ENCODE measurements at regions not wholly inside any gene's neighbourhood (a gene's known extent, or its start where the extent isn't known, plus 50 kb on each side); places are given as distances from the start of the nearest gene placed in this dataset.
"Not testable (repeated sequence)": the region's sequence is repeated elsewhere in the genome, so short reads cannot be mapped to it uniquely, and the experiment has no call there.

DNA sequence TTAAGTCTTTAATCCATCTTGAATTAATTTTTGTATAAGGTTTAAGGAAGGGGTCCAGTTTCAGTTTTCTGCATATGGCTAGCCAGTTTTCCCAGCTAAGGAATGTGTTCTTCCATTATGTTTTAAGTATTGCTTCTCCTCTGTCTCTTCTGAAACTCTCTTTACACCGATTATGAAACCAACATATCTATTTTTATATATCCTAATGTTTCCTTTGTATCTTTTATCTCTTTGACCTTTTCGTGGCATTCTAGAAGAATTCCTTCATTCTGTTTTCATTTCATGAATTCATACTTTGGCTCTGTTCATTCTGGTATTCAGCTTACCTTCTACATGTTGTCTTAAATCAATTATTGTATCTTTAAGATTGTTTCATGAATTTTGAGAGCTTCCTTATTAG, 697.0 kb upstream of the ACVR2A start:
- H3K36me3 ChIP-seq (ENCODE audit: control insufficient read depth in 3 of 3, insufficient read depth in 3 of 3, low read length in 3 of 3) = no peaks in the 10 kb centered on the region
- H3K9ac ChIP-seq (ENCODE audit: low read depth in 1 of 3, low read length in 3 of 3) = no peak overlapping the region
- H3K9me3 ChIP-seq (ENCODE audit: control insufficient read depth in 3 of 3, low read length in 3 of 3) = no peaks in the 10 kb centered on the region
- no peaks in the 10 kb centered on the region for H3K27me3 ChIP-seq (ENCODE audit: control insufficient read depth in 3 of 3, insufficient read depth in 3 of 3, low read length in 3 of 3)
- no peak overlapping the region for H3K27ac ChIP-seq (ENCODE audit: low read depth, low read length)
- no peaks in the 10 kb centered on the region for H3K4me1 ChIP-seq (ENCODE audit: control insufficient read depth in 3 of 3, insufficient read depth in 3 of 3, low read length in 3 of 3)
- no peak overlapping the region for H3K4me3 ChIP-seq (ENCODE audit: low read length in 3 of 3)

DNA sequence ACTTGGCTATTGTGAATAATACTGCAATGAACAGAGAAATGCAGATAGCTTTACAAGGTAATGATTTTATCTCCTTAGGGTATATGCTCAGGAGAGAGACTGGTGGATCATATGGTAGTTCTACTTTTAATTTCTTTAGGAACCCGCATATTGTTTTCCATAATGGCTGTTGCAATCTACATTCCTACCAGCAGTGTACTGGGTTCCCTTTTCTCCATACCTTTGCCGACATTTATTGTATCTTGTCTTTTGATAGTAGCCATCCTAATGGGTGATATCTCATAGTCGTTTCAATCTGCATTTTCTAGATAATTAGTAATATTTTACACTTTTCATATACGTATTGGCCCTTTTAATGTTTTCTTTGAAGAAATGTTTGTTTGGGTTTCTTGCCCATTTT, 702.9 kb upstream of the ACVR2A start:
- no peaks in the 10 kb centered on the region for H3K4me1 ChIP-seq (ENCODE audit: control insufficient read depth in 3 of 3, insufficient read depth in 3 of 3, low read length in 3 of 3)
- H3K27ac ChIP-seq (ENCODE audit: low read depth, low read length) = no peak overlapping the region
- no peaks in the 10 kb centered on the region for H3K36me3 ChIP-seq (ENCODE audit: control insufficient read depth in 3 of 3, insufficient read depth in 3 of 3, low read length in 3 of 3)
- no peak overlapping the region for H3K9ac ChIP-seq (ENCODE audit: low read depth in 1 of 3, low read length in 3 of 3)
- no peaks in the 10 kb centered on the region for H3K27me3 ChIP-seq (ENCODE audit: control insufficient read depth in 3 of 3, insufficient read depth in 3 of 3, low read length in 3 of 3)
- no peaks in the 10 kb centered on the region for H3K9me3 ChIP-seq (ENCODE audit: control insufficient read depth in 3 of 3, low read length in 3 of 3)
- no peak overlapping the region for H3K4me3 ChIP-seq (ENCODE audit: low read length in 3 of 3)

DNA sequence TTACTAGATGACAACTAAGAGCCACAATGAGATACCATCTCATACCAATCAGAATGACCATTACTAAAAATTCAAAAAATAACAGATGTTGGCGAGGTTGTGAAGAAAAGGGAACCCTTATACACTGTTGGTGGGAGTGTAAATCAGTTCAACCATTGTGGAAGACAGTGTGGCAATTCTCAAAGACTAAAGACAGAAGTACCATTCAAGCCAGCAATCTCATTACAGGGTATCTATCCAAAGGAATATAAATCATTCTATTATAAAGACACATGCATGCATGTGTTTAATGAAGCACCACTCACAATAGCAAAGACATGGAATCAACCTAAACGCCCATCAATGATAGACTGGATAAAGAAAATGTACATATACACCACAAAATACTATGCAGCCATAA, 705.1 kb upstream of the ACVR2A start:
- H3K36me3 ChIP-seq (ENCODE audit: control insufficient read depth in 3 of 3, insufficient read depth in 3 of 3, low read length in 3 of 3); H3K4me3 ChIP-seq (ENCODE audit: low read length in 3 of 3); H3K9me3 ChIP-seq (ENCODE audit: control insufficient read depth in 3 of 3, low read length in 3 of 3): not testable (repeated sequence)

DNA sequence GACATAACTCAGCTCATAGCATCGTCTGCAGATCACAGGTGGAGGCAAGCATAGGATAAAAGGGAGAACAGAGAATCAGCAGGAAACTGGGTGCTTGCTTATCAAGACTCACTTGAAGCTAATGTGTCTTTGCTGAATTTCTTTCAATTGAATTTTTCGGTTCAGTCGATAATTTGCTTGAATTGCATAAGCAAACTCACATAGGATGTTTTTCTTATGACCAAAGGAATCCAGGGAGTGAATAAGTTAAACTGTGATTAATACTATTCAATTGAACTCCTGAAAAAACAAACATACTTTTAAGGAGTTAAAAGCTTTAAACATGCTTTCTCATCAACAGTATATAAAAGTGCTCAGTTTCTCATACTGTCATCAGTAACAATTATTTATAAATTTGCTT, 707.1 kb upstream of the ACVR2A start:
- H3K4me1 ChIP-seq (ENCODE audit: control insufficient read depth in 3 of 3, insufficient read depth in 3 of 3, low read length in 3 of 3) = no peaks in the 10 kb centered on the region
- H3K27ac ChIP-seq (ENCODE audit: low read depth, low read length) = no peak overlapping the region
- no peak overlapping the region for H3K9ac ChIP-seq (ENCODE audit: low read depth in 1 of 3, low read length in 3 of 3)
- no peaks in the 10 kb centered on the region for H3K9me3 ChIP-seq (ENCODE audit: control insufficient read depth in 3 of 3, low read length in 3 of 3)
- no peak overlapping the region for H3K4me3 ChIP-seq (ENCODE audit: low read length in 3 of 3)
- H3K36me3 ChIP-seq (ENCODE audit: control insufficient read depth in 3 of 3, insufficient read depth in 3 of 3, low read length in 3 of 3) = no peaks in the 10 kb centered on the region
- H3K27me3 ChIP-seq (ENCODE audit: control insufficient read depth in 3 of 3, insufficient read depth in 3 of 3, low read length in 3 of 3) = no peaks in the 10 kb centered on the region

More for the DNA sequence above, 705.1 kb upstream of the ACVR2A start:
- H3K27me3 ChIP-seq (ENCODE audit: control insufficient read depth in 3 of 3, insufficient read depth in 3 of 3, low read length in 3 of 3); H3K4me1 ChIP-seq (ENCODE audit: control insufficient read depth in 3 of 3, insufficient read depth in 3 of 3, low read length in 3 of 3); H3K27ac ChIP-seq (ENCODE audit: low read depth, low read length); H3K9ac ChIP-seq (ENCODE audit: low read depth in 1 of 3, low read length in 3 of 3): not testable (repeated sequence)

DNA sequence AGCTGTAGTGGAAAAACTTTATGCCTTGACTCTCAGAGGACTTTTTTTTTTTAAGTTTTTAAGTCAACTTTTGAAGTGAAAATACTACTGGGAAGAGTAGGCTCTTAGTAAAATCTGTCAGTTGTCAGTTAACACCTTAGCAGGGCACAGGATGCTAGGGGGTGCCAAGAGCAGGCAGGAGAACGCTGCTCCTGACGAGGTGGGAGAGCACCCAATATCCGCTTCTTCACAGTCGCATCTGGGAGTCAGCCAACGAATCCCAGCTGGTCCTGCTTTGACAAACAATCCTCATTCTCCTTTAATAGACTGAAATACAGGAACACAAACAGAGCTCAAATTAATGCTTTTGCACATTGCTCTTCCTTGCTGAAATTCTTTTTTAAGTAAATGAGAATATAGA, 709.5 kb upstream of the ACVR2A start:
- Histone ChIP-seq H3K27ac (ENCODE audit: low read depth, low read length) (no peak overlapping the region), H3K27me3 (ENCODE audit: control insufficient read depth in 3 of 3, insufficient read depth in 3 of 3, low read length in 3 of 3) (no peaks in the 10 kb centered on the region), H3K36me3 (ENCODE audit: control insufficient read depth in 3 of 3, insufficient read depth in 3 of 3, low read length in 3 of 3) (no peaks in the 10 kb centered on the region), H3K9me3 (ENCODE audit: control insufficient read depth in 3 of 3, low read length in 3 of 3) (no peaks in the 10 kb centered on the region), H3K4me1 (ENCODE audit: control insufficient read depth in 3 of 3, insufficient read depth in 3 of 3, low read length in 3 of 3) (no peaks in the 10 kb centered on the region), H3K4me3 (ENCODE audit: low read length in 3 of 3) (no peak overlapping the region), H3K9ac (ENCODE audit: low read depth in 1 of 3, low read length in 3 of 3) (no peak overlapping the region)

DNA sequence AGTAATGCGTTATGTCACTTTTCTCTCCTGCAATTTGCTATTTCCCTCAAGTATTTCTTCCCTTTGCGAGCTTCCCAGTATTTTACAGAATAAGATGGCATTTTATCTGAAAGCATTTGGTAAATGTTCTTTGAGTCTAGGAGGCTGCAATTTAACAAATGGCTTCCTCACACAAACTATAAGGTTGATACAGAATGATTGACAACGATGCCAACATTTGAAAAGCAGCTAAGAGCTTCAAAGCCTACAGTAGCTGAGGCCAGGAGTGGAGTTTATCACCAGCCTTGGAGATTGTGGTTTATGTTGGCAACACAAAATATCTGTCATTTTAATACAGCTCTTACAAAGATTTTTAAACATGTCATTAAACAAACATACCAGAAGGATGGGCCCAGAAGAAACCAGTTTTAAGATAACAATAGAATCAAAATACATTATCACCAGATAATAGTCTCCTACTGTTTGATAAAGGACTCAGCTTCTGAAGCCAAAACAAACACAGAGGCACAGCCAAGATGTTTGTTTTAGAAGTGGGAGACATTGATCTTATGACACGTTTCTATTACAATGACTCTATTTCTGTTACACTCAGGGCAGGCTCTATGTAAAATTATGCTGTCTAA, 711.4 kb upstream of the ACVR2A start:
- H3K9me3 ChIP-seq (ENCODE audit: control insufficient read depth in 3 of 3, low read length in 3 of 3) = no peaks in the 10 kb centered on the region
- H3K4me3 ChIP-seq (ENCODE audit: low read length in 3 of 3) = no peak overlapping the region
- no peaks in the 10 kb centered on the region for H3K4me1 ChIP-seq (ENCODE audit: control insufficient read depth in 3 of 3, insufficient read depth in 3 of 3, low read length in 3 of 3)
- no peaks in the 10 kb centered on the region for H3K36me3 ChIP-seq (ENCODE audit: control insufficient read depth in 3 of 3, insufficient read depth in 3 of 3, low read length in 3 of 3)
- no peak overlapping the region for H3K27ac ChIP-seq (ENCODE audit: low read depth, low read length)
- H3K27me3 ChIP-seq (ENCODE audit: control insufficient read depth in 3 of 3, insufficient read depth in 3 of 3, low read length in 3 of 3) = no peaks in the 10 kb centered on the region
- H3K9ac ChIP-seq (ENCODE audit: low read depth in 1 of 3, low read length in 3 of 3) = no peak overlapping the region

DNA sequence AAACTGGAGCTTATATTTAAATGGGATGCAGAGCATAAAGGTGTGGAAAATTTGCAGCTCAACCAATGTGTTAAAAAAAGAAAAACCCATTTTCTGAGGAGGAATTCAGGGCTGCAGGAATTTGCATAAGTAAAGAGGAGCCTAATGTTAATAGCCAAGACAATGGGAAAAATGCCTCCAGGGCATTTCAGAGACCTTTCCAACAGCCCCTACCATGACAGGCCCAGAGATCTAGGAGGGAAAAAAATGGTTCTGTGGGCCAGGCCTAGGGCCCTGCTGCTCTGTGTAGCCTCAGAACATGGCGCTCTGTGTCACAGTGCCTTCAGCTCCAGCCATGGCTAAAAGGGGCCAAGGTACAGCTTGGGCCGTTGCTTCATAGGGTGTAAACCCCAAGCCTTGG, 719.7 kb upstream of the ACVR2A start:
- no peaks in the 10 kb centered on the region for H3K4me1 ChIP-seq (ENCODE audit: control insufficient read depth in 3 of 3, insufficient read depth in 3 of 3, low read length in 3 of 3)
- H3K9ac ChIP-seq (ENCODE audit: low read depth in 1 of 3, low read length in 3 of 3) = no peak overlapping the region
- no peaks in the 10 kb centered on the region for H3K27me3 ChIP-seq (ENCODE audit: control insufficient read depth in 3 of 3, insufficient read depth in 3 of 3, low read length in 3 of 3)
- no peak overlapping the region for H3K4me3 ChIP-seq (ENCODE audit: low read length in 3 of 3)
- H3K36me3 ChIP-seq (ENCODE audit: control insufficient read depth in 3 of 3, insufficient read depth in 3 of 3, low read length in 3 of 3) = no peaks in the 10 kb centered on the region
- H3K27ac ChIP-seq (ENCODE audit: low read depth, low read length) = no peak overlapping the region
- no peaks in the 10 kb centered on the region for H3K9me3 ChIP-seq (ENCODE audit: control insufficient read depth in 3 of 3, low read length in 3 of 3)

DNA sequence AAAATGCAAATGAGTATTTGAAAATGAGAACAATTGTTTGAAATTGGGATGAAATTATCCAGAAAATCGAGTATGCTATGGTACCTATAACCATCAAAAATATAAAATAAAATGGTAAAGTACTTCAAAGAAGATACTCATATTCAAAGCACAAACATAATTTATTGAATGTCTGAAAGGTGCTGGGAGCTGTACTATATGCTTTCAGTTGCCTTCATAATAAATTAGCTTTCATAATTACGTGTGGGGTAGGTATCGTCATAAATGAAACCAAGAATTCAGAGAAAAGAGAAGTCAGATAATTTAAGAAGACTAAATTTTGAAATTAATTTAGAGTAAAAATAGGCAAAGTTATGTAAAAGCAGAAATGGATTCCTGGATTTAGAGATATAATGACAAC, 721.9 kb upstream of the ACVR2A start:
- Histone ChIP-seq H3K36me3 (ENCODE audit: control insufficient read depth in 3 of 3, insufficient read depth in 3 of 3, low read length in 3 of 3) (no peaks in the 10 kb centered on the region), H3K27me3 (ENCODE audit: control insufficient read depth in 3 of 3, insufficient read depth in 3 of 3, low read length in 3 of 3) (no peaks in the 10 kb centered on the region), H3K9ac (ENCODE audit: low read depth in 1 of 3, low read length in 3 of 3) (no peak overlapping the region), H3K4me3 (ENCODE audit: low read length in 3 of 3) (no peak overlapping the region), H3K27ac (ENCODE audit: low read depth, low read length) (no peak overlapping the region), H3K9me3 (ENCODE audit: control insufficient read depth in 3 of 3, low read length in 3 of 3) (no peaks in the 10 kb centered on the region), H3K4me1 (ENCODE audit: control insufficient read depth in 3 of 3, insufficient read depth in 3 of 3, low read length in 3 of 3) (no peaks in the 10 kb centered on the region)

DNA sequence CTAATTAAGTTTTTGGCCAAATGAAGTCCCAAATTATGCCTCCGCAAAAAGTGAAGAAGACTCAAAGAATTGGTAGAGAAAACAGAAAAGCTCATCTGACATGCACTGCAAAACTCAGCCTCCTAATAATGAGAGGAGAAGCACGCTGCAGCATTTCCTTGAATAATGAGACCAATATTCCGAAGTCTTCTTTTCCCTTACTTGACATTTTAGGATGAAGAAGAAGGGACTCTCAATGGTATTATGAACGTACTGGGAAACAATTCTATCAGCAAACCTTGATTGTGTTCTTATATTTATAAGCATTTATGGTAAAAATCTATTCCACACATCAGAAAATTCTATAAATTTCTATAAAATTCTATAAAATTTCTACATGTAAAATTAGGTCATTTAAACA, 733.9 kb upstream of the ACVR2A start:
- Histone ChIP-seq H3K27me3 (ENCODE audit: control insufficient read depth in 3 of 3, insufficient read depth in 3 of 3, low read length in 3 of 3) (no peaks in the 10 kb centered on the region), H3K4me1 (ENCODE audit: control insufficient read depth in 3 of 3, insufficient read depth in 3 of 3, low read length in 3 of 3) (peaks cover 0 to 7% (median 6%) of the 10 kb centered on the region in 3 donors), H3K9me3 (ENCODE audit: control insufficient read depth in 3 of 3, low read length in 3 of 3) (no peaks in the 10 kb centered on the region), H3K36me3 (ENCODE audit: control insufficient read depth in 3 of 3, insufficient read depth in 3 of 3, low read length in 3 of 3) (no peaks in the 10 kb centered on the region), H3K9ac (ENCODE audit: low read depth in 1 of 3, low read length in 3 of 3) (no peak overlapping the region), H3K4me3 (ENCODE audit: low read length in 3 of 3) (no peak overlapping the region), H3K27ac (ENCODE audit: low read depth, low read length) (no peak overlapping the region)

DNA sequence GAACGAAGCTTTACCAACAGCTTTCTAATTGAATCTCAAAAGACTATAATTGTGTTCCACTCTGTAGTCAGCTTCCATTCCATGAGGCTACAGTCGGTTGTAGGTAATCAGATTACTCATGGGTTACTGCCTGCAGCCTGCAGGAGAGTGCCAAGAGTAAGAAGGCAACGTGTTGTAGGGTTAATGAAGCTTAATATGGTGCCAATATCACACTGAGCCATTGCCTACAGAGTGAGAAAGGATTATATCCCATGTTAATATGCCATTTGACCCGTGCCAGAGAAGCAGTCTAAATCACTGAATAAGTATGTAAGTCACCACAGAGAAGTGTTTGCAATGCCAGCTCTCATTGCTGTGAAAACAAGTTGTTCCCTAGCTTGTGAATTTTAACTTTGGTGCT, 734.5 kb upstream of the ACVR2A start:
- Histone ChIP-seq H3K27ac (ENCODE audit: low read depth, low read length) (no peak overlapping the region), H3K36me3 (ENCODE audit: control insufficient read depth in 3 of 3, insufficient read depth in 3 of 3, low read length in 3 of 3) (no peaks in the 10 kb centered on the region), H3K27me3 (ENCODE audit: control insufficient read depth in 3 of 3, insufficient read depth in 3 of 3, low read length in 3 of 3) (no peaks in the 10 kb centered on the region), H3K9me3 (ENCODE audit: control insufficient read depth in 3 of 3, low read length in 3 of 3) (no peaks in the 10 kb centered on the region), H3K9ac (ENCODE audit: low read depth in 1 of 3, low read length in 3 of 3) (no peak overlapping the region), H3K4me3 (ENCODE audit: low read length in 3 of 3) (no peak overlapping the region), H3K4me1 (ENCODE audit: control insufficient read depth in 3 of 3, insufficient read depth in 3 of 3, low read length in 3 of 3) (peaks cover 0 to 7% (median 6%) of the 10 kb centered on the region in 3 donors)

DNA sequence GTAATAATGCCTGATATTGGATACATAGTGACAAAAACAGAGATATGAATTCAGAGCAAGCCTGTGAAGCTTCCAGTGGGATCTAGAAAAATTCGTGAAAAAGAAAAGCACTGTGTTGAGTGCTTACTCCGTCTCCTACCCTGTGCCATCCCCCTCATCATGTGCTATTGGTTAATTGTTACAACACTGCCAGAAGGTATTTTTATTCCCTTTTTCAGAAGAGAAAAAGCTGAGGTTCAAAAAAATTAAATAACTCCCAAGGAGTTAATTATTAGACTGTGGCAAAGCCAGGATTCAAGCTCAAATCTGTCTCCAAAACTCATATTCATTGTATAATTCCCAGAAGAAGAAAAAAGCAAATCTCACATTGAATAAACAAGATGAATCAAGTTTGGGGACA, 735.5 kb upstream of the ACVR2A start:
- Histone ChIP-seq H3K9me3 (ENCODE audit: control insufficient read depth in 3 of 3, low read length in 3 of 3) (no peaks in the 10 kb centered on the region), H3K9ac (ENCODE audit: low read depth in 1 of 3, low read length in 3 of 3) (no peak overlapping the region), H3K27ac (ENCODE audit: low read depth, low read length) (no peak overlapping the region), H3K27me3 (ENCODE audit: control insufficient read depth in 3 of 3, insufficient read depth in 3 of 3, low read length in 3 of 3) (no peaks in the 10 kb centered on the region), H3K36me3 (ENCODE audit: control insufficient read depth in 3 of 3, insufficient read depth in 3 of 3, low read length in 3 of 3) (no peaks in the 10 kb centered on the region), H3K4me3 (ENCODE audit: low read length in 3 of 3) (no peak overlapping the region), H3K4me1 (ENCODE audit: control insufficient read depth in 3 of 3, insufficient read depth in 3 of 3, low read length in 3 of 3) (peaks cover 0 to 7% (median 6%) of the 10 kb centered on the region in 3 donors)

Measured in skeletal muscle tissue (tissue), 3 donors.